GM12873 (cell line): ENCODE measurements at regions not wholly inside any gene's neighbourhood (a gene's known extent, or its start where the extent isn't known, plus 50 kb on each side); places are given as distances from the start of the nearest gene placed in this dataset.

Source experiments
- CTCF ChIP-seq: IDR thresholded peaks from 2 replicates; pipeline ENCODE4 v1.5.1; 2012; ENCODE audit warnings: low read depth, mild to moderate bottlenecking, moderate library complexity, low read length, control low read depth; ENCODE audit not compliant: insufficient read depth; ENCODE audit errors: missing control alignments

GRCh38 chrX:140274811-140275525 is 229.9 kb downstream of the SOX3 start:
- no peak for TF ChIP-seq CTCF

GRCh38 chrX:140273921-140274320 is 230.9 kb downstream of the SOX3 start:
- TF ChIP-seq CTCF = no peak

GRCh38 chrX:140250391-140250790 is 254.5 kb downstream of the SOX3 start:
- TF ChIP-seq CTCF = no peak

GRCh38 chrX:140249088-140249487 is 255.8 kb downstream of the SOX3 start:
- TF ChIP-seq CTCF = no peak

- no peak for TF ChIP-seq CTCF
Measured at GRCh38 chrX:140229191-140229590, 263.9 kb upstream of the CXorf66 start.

- TF ChIP-seq CTCF = no peak
Measured at GRCh38 chrX:140206657-140207056, 241.3 kb upstream of the CXorf66 start.

GRCh38 chrX:140190441-140191108 is 225.3 kb upstream of the CXorf66 start:
- no peak for TF ChIP-seq CTCF
